HCT116 (cell line): ENCODE measurements at regions not wholly inside any gene's neighbourhood (a gene's known extent, or its start where the extent isn't known, plus 50 kb on each side); places are given as distances from the start of the nearest gene placed in this dataset.

Source experiments
- CBX3 ChIP-seq: IDR thresholded peaks from 2 replicates; pipeline ENCODE4 v1.6.1; 2012; ENCODE audit warnings: low read depth
- CEBPB ChIP-seq: IDR thresholded peaks from 2 replicates; pipeline ENCODE4 v1.6.1; 2012; ENCODE audit warnings: low read depth
- CTCF ChIP-seq, 3 experiments: fragments of 200-600 bp in 1 of 3; sonication (generic) in 1 of 3; IDR thresholded peaks in 2 of 3; conservative IDR thresholded peaks in 1 of 3; 2 replicates each; pipeline ENCODE4 v1.5.1; 2012 to 2017; ENCODE audit warnings: low read depth in 2 of 3, low read length in 2 of 3, antibody characterized with exemption in 1 of 3, borderline replicate concordance in 1 of 3, control low read depth in 1 of 3, mild to moderate bottlenecking in 1 of 3, mixed read lengths in 1 of 3, mixed run types in 1 of 3, moderate library complexity in 1 of 3; ENCODE audit not compliant: insufficient read depth in 1 of 3
- EZH2phosphoT487 ChIP-seq: fragments of 200-600 bp; IDR thresholded peaks from 2 replicates; pipeline ENCODE4 v1.6.1; 2018; ENCODE audit warnings: antibody characterized with exemption, borderline replicate concordance
- POLR2AphosphoS5 ChIP-seq: IDR thresholded peaks from 2 replicates; pipeline ENCODE4 v1.6.1; 2011; ENCODE audit warnings: mild to moderate bottlenecking, low read depth, low read length, moderate library complexity

- no peak for TF ChIP-seq CBX3
- TF ChIP-seq EZH2phosphoT487 = no peak
- no peak for TF ChIP-seq CTCF (IDR thresholded peaks at IDR 0.05 in 2 of 3, conservative IDR thresholded peaks at IDR 0.05 in 1 of 3; ENCODE audit: borderline replicate concordance in 1 of 3, insufficient read depth in 1 of 3, low read depth in 2 of 3, low read length in 2 of 3)
- no peak for TF ChIP-seq CEBPB
- no peak for TF ChIP-seq POLR2AphosphoS5
Observed at GRCh38 chr2:217189131-217189530, 329.3 kb upstream of the TNP1 start.
